H1 (cell line): ENCODE measurements at regions not wholly inside any gene's neighbourhood (a gene's known extent, or its start where the extent isn't known, plus 50 kb on each side); places are given as distances from the start of the nearest gene placed in this dataset.

Experiments
- CTCF ChIA-PET: fragments of 300-600 bp; sonication (Branson Sonifier 250); formaldehyde crosslinking; loops from one replicate; lab custom pipeline; 2021; ENCODE audit not compliant: partially characterized antibody; lab: Charles Lee
- POLR2A ChIA-PET: fragments of 300-600 bp; sonication (Branson Sonifier 250); formaldehyde crosslinking; loops from one replicate; lab custom pipeline; 2021; ENCODE audit warnings: inconsistent platforms; ENCODE audit not compliant: partially characterized antibody; lab: Charles Lee
- DNase-seq, 2 experiments: peaks; one replicate each; pipeline versions ENCODE4 v3.0.0 to v3.0.0-alpha.2; 2010 to 2022; ENCODE audit warnings: low spot score in 2 of 2, low read depth in 1 of 2, mixed read lengths in 1 of 2
- FAIRE-seq: peaks from 2 replicates; lab custom pipeline; 2011; peaks lifted over from hg19 to GRCh38; lab: Jason Lieb, UNC
- H2AFZ ChIP-seq: 2 replicates; pipeline ENCODE4 v1.8.1; 2012; ENCODE audit warnings: low read length, inconsistent platforms
- H2AK5ac ChIP-seq: 2 replicates; pipeline ENCODE4 v1.6.1; 2013; ENCODE audit warnings: low read depth, low read length
- H2BK120ac ChIP-seq: replicated peaks from 2 replicates; pipeline ENCODE3; 2013; ENCODE audit warnings: low read depth, low read length, inconsistent platforms
- H2BK12ac ChIP-seq: 2 replicates; pipeline ENCODE4 v1.6.1; 2013; ENCODE audit warnings: low read depth, low read length
- H2BK15ac ChIP-seq: 2 replicates; pipeline ENCODE4 v1.6.1; 2013; ENCODE audit warnings: low read length
- H2BK20ac ChIP-seq: 2 replicates; pipeline ENCODE4 v1.6.1; 2013; ENCODE audit warnings: low read length
- H2BK5ac ChIP-seq: 2 replicates; pipeline ENCODE4 v1.6.1; 2013; ENCODE audit warnings: low read depth, low read length
- H3K14ac ChIP-seq: 2 replicates; pipeline ENCODE4 v1.6.1; 2013; ENCODE audit warnings: inconsistent platforms; ENCODE audit not compliant: insufficient read length
- H3K18ac ChIP-seq: 2 replicates; pipeline ENCODE4 v1.6.1; 2013; ENCODE audit warnings: low read length; ENCODE audit errors: extremely low read depth
- H3K23ac ChIP-seq: 2 replicates; pipeline ENCODE4 v1.6.1; 2013; ENCODE audit warnings: inconsistent platforms; ENCODE audit not compliant: insufficient read length
- H3K23me2 ChIP-seq: 2 replicates; pipeline ENCODE4 v1.6.1; 2013; ENCODE audit warnings: low read depth, low read length
- H3K27ac ChIP-seq: 2 replicates; pipeline ENCODE4 v1.6.1; 2011; ENCODE audit warnings: low read depth, low read length, inconsistent platforms
- H3K27me3 ChIP-seq, 4 experiments: replicated peaks in 1 of 4; 1 replicate in 1 of 4; 2 replicates in 3 of 4; pipeline versions ENCODE4 v1.6.1 to v1.8.1; 2011 to 2013; ENCODE audit warnings: low read length in 3 of 4, mild to moderate bottlenecking in 3 of 4, inconsistent platforms in 2 of 4, mixed read lengths in 2 of 4, moderate library complexity in 1 of 4; ENCODE audit not compliant: control insufficient read depth in 3 of 4, insufficient read depth in 3 of 4; ENCODE audit errors: extremely low read depth in 1 of 4
- H3K36me3 ChIP-seq, 4 experiments: 2 replicates each; pipeline versions ENCODE4 v1.6.1 to v1.8.1; 2011 to 2013; ENCODE audit warnings: mild to moderate bottlenecking in 4 of 4, low read length in 3 of 4, moderate library complexity in 2 of 4, control low read depth in 1 of 4, inconsistent platforms in 1 of 4; ENCODE audit not compliant: insufficient read depth in 4 of 4, control insufficient read depth in 2 of 4
- H3K4ac ChIP-seq: replicated peaks from 2 replicates; pipeline ENCODE3; 2013; ENCODE audit warnings: low read length, low read depth, mixed read lengths, inconsistent platforms; ENCODE audit not compliant: insufficient read length
- H3K4me1 ChIP-seq, 4 experiments: replicated peaks in 1 of 4; 1 replicate in 1 of 4; 2 replicates in 3 of 4; pipeline versions ENCODE4 v1.6.1 to v1.8.1; 2011 to 2013; ENCODE audit warnings: low read length in 3 of 4, inconsistent platforms in 2 of 4, mixed read lengths in 1 of 4; ENCODE audit not compliant: insufficient read depth in 4 of 4, control insufficient read depth in 3 of 4
- H3K4me2 ChIP-seq, 2 experiments: 2 replicates each; pipeline versions ENCODE4 v1.6.1 to v1.8.1; 2011 to 2013; ENCODE audit warnings: low read depth in 2 of 2, low read length in 2 of 2, control low read depth in 1 of 2, inconsistent platforms in 1 of 2, mild to moderate bottlenecking in 1 of 2; ENCODE audit not compliant: insufficient read depth in 1 of 2
- H3K4me3 ChIP-seq, 4 experiments: fragments of 200-600, 300-600 bp in 1 of 4; sonication (generic), shearing (Covaris generic), sonication (Bioruptor Twin) in 1 of 4; 2 replicates each; pipeline versions ENCODE4 v1.5.1 to v1.8.1; 2011 to 2016; ENCODE audit warnings: low read length in 4 of 4, low read depth in 3 of 4, control low read depth in 2 of 4, inconsistent platforms in 2 of 4, mild to moderate bottlenecking in 2 of 4, mixed read lengths in 1 of 4, moderate library complexity in 1 of 4; ENCODE audit not compliant: insufficient read depth in 2 of 4; ENCODE audit errors: extremely low read depth in 1 of 4
- H3K56ac ChIP-seq: replicated peaks from 2 replicates; pipeline ENCODE3; 2013; ENCODE audit warnings: low read depth, mild to moderate bottlenecking, mixed read lengths, low read length, inconsistent platforms; ENCODE audit not compliant: insufficient read length
- H3K79me1 ChIP-seq: 2 replicates; pipeline ENCODE4 v1.6.1; 2013; ENCODE audit warnings: low read depth, low read length, control low read depth
- H3K79me2 ChIP-seq, 2 experiments: 2 replicates each; pipeline versions ENCODE4 v1.6.1 to v1.8.1; 2012 to 2013; ENCODE audit warnings: low read length in 2 of 2, mild to moderate bottlenecking in 2 of 2, inconsistent platforms in 1 of 2; ENCODE audit not compliant: insufficient read depth in 2 of 2, control insufficient read depth in 1 of 2
- H3K9ac ChIP-seq, 4 experiments: replicated peaks in 1 of 4; 1 replicate in 1 of 4; 2 replicates in 3 of 4; pipeline versions ENCODE4 v1.6.1 to v1.8.1; 2011 to 2013; ENCODE audit warnings: low read depth in 3 of 4, low read length in 3 of 4, control low read depth in 2 of 4, mild to moderate bottlenecking in 2 of 4, moderate library complexity in 2 of 4, inconsistent platforms in 1 of 4; ENCODE audit errors: extremely low read depth in 1 of 4
- H3K9me3 ChIP-seq, 2 experiments: 2 replicates each; pipeline versions ENCODE4 v1.6.1 to v1.8.1; 2012 to 2013; ENCODE audit warnings: mild to moderate bottlenecking in 2 of 2, moderate library complexity in 2 of 2, control low read depth in 1 of 2, inconsistent platforms in 1 of 2, low read depth in 1 of 2, low read length in 1 of 2, mixed read lengths in 1 of 2; ENCODE audit not compliant: insufficient read depth in 2 of 2
- H4K20me1 ChIP-seq, 2 experiments: replicated peaks in 1 of 2; 2 replicates each; pipeline versions ENCODE3 to v1.8.1; 2011 to 2013; ENCODE audit warnings: inconsistent platforms in 2 of 2, low read length in 2 of 2, mild to moderate bottlenecking in 1 of 2; ENCODE audit not compliant: insufficient read depth in 2 of 2, control insufficient read depth in 1 of 2
- H4K5ac ChIP-seq: 2 replicates; pipeline ENCODE4 v1.6.1; 2013; ENCODE audit warnings: low read length, low read depth, mixed read lengths, inconsistent platforms; ENCODE audit not compliant: insufficient read length
- H4K8ac ChIP-seq: 2 replicates; pipeline ENCODE4 v1.8.0; 2013; ENCODE audit warnings: mild to moderate bottlenecking, moderate library complexity, low read length, inconsistent platforms; ENCODE audit not compliant: insufficient read depth; ENCODE audit errors: extremely low read depth
- H4K91ac ChIP-seq: replicated peaks from 2 replicates; pipeline ENCODE3; 2013; ENCODE audit warnings: low read length, mixed read lengths, inconsistent platforms; ENCODE audit not compliant: insufficient read length
- CTBP2 ChIP-seq: IDR thresholded peaks from 2 replicates; pipeline ENCODE4 v1.7.0; 2011; ENCODE audit warnings: borderline replicate concordance, mild to moderate bottlenecking, moderate library complexity, mixed read lengths, low read length; ENCODE audit not compliant: insufficient read depth, insufficient read length
- EGR1 ChIP-seq: IDR thresholded peaks from 2 replicates; pipeline ENCODE4 v1.6.1; 2011; ENCODE audit warnings: low read depth, low read length, borderline replicate concordance
- EZH2 ChIP-seq: fragments of 200-600 bp; sonication (generic); IDR thresholded peaks from 2 replicates; pipeline ENCODE4 v1.7.1; 2012; ENCODE audit warnings: low read depth, mild to moderate bottlenecking, moderate library complexity, low read length, inconsistent platforms; ENCODE audit not compliant: severe bottlenecking
- KDM5A ChIP-seq: fragments of 200-600 bp; IDR thresholded peaks from 2 replicates; pipeline ENCODE4 v1.7.1; 2012; ENCODE audit warnings: mild to moderate bottlenecking, low read length, inconsistent platforms, mixed read lengths
- MAX ChIP-seq: IDR thresholded peaks from 2 replicates; pipeline ENCODE4 v1.6.1; 2012; ENCODE audit warnings: inconsistent platforms
- POLR2AphosphoS5 ChIP-seq: IDR thresholded peaks from 2 replicates; pipeline ENCODE4 v1.6.1; 2011; ENCODE audit warnings: low read depth, low read length
- RAD21 ChIP-seq, 2 experiments: IDR thresholded peaks in 1 of 2; conservative IDR thresholded peaks in 1 of 2; 2 replicates each; pipeline ENCODE4 v1.6.1; 2011; ENCODE audit warnings: low read depth in 2 of 2, low read length in 2 of 2, improper control_type of control experiment in 1 of 2, inconsistent platforms in 1 of 2, mild to moderate bottlenecking in 1 of 2, moderate library complexity in 1 of 2
- SIN3A ChIP-seq, 2 experiments: IDR thresholded peaks in 1 of 2; conservative IDR thresholded peaks in 1 of 2; 2 replicates each; pipeline ENCODE4 v1.6.1; 2011 to 2012; ENCODE audit warnings: low read length in 2 of 2, improper control_type of control experiment in 1 of 2, low read depth in 1 of 2, mild to moderate bottlenecking in 1 of 2
- ZNF274 ChIP-seq: IDR thresholded peaks from 2 replicates; pipeline ENCODE4 v1.7.0; 2012; ENCODE audit warnings: low read length, borderline replicate concordance; ENCODE audit errors: extremely low read depth
- WGBS, 2 experiments: shearing (Covaris generic) in 1 of 2; methylation state at CpG; one replicate each; pipeline versions ENCODE4 v1.1.6 to v1.1.7; 2013 to 2015; ENCODE audit warnings: low lambda C conversion rate in 2 of 2, mixed read lengths in 2 of 2, inconsistent platforms in 1 of 2, low coverage in 1 of 2, missing lambda C conversion rate in 1 of 2; ENCODE audit not compliant: insufficient replicate concordance in 2 of 2, insufficient coverage in 1 of 2, insufficient read length in 1 of 2; ENCODE audit errors: extremely low coverage in 1 of 2, missing lambda C conversion rate in 1 of 2; 5-methylcytosine and 5-hydroxymethylcytosine counted together

DNA sequence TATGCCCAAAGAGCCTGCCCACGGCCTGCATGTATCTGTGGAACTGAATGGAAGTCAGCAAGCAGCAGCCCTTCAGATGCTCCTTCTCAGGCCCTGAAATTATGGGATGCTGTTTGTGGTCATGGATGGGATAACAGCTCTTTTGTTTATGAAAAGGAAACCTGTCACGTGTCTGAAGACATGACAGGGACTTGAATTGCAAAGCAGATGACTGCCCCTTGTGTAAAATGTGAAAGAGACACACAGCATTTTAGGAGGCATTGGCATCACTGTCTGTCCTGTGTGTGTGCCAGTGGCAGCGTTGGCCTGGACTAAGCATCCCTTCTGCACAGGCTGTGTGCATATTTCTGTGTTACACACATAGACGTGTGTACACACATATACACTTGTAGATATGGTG is 192.1 kb downstream of the VRK1 start:
- no peak for FAIRE-seq
- WGBS, 2 experiments = 90% methylated on average over 4 of the region's 4 CpGs; no CpG with 5 or more reads in 1 of the 2 experiments
- no peak overlapping the region for H3K23ac ChIP-seq

More for the DNA sequence above, 192.1 kb downstream of the VRK1 start:
- no peak overlapping the region for H2BK12ac ChIP-seq
- H3K56ac ChIP-seq = no peak overlapping the region
- no peak overlapping the region for H4K8ac ChIP-seq
- no peak overlapping the region for H2AFZ ChIP-seq
- H3K27me3 ChIP-seq = no peaks in the 10 kb centered on the region
- no peak overlapping the region for H3K4me3 ChIP-seq
- no peak overlapping the region for H2BK15ac ChIP-seq
- peaks cover 0 to 7% (median 2%) of the 10 kb centered on the region in 4 experiments; a peak in 3 of 7 replicates for H3K4me1 ChIP-seq
- no peak overlapping the region for H3K4ac ChIP-seq
- no peak for DNase-seq
- no peak overlapping the region for H2AK5ac ChIP-seq
- H2BK20ac ChIP-seq = no peak overlapping the region
- TF ChIP-seq EZH2 = no peak
- no peak for TF ChIP-seq POLR2AphosphoS5
- no peak for TF ChIP-seq CTBP2
- TF ChIP-seq SIN3A (conservative IDR thresholded peaks at IDR 0.05 in 1 of 2, IDR thresholded peaks at IDR 0.05 in 1 of 2; ENCODE audit: low read depth in 1 of 2, low read length in 2 of 2) = no peak
- TF ChIP-seq MAX = no peak
- no peak for TF ChIP-seq RAD21 (IDR thresholded peaks at IDR 0.05 in 1 of 2, conservative IDR thresholded peaks at IDR 0.05 in 1 of 2; ENCODE audit: low read depth in 2 of 2, low read length in 2 of 2)
- TF ChIP-seq EGR1 = no peak
- no peak for TF ChIP-seq ZNF274
- TF ChIP-seq KDM5A = no peak
- no peaks in the 10 kb centered on the region for H3K79me1 ChIP-seq
- H3K9ac ChIP-seq = no peak overlapping the region
- no peak overlapping the region for H2BK120ac ChIP-seq
- no peaks in the 10 kb centered on the region; a peak in 1 of 8 replicates for H3K36me3 ChIP-seq
- H2BK5ac ChIP-seq = no peak overlapping the region
- H4K20me1 ChIP-seq = no peaks in the 10 kb centered on the region
- H3K18ac ChIP-seq = no peak overlapping the region
- no peaks in the 10 kb centered on the region for H3K23me2 ChIP-seq
- no peak overlapping the region for H4K91ac ChIP-seq
- peaks cover 0 to 4% of the 10 kb centered on the region in 2 experiments; a peak in 1 of 4 replicates for H3K9me3 ChIP-seq
- ChIA-PET POLR2A (no interaction called here), CTCF (interaction anchor here (1.2 to 1.3 kb wide), 2 partner anchors 21 to 53 kb away, joined by 4 to 5 read pairs; no protein-coding TSS in a partner anchor)
- no peak overlapping the region for H3K14ac ChIP-seq
- no peak overlapping the region for H3K4me2 ChIP-seq
- H3K27ac ChIP-seq = no peak overlapping the region
- no peak overlapping the region for H4K5ac ChIP-seq
- no peaks in the 10 kb centered on the region for H3K79me2 ChIP-seq
